Heart right ventricle (tissue), 16 donors: ENCODE measurements at regions not wholly inside any gene's neighbourhood (a gene's known extent, or its start where the extent isn't known, plus 50 kb on each side); places are given as distances from the start of the nearest gene placed in this dataset.

Source experiments
- ATAC-seq, 8 donors: fragments of 200-7000 bp; cut with Tn5 transposase; one replicate each; pipeline ENCODE4 v1.9.1; 2020; ENCODE audit warnings: mild to moderate bottlenecking in 8 of 8, moderate library complexity in 8 of 8, moderate number of reproducible peaks in 1 of 8
- DNase-seq, 2 donors: peaks; one replicate each; pipeline ENCODE4 v3.0.0-alpha.2; 2020
- H3K27ac ChIP-seq, 10 donors: fragments of 200-600 bp; sonication (generic) in 2 of 10; one replicate each; pipeline versions ENCODE4 v1.5.0 to v1.8.0; 2020 to 2022; ENCODE audit warnings: mild to moderate bottlenecking in 3 of 10
- H3K27me3 ChIP-seq, 7 donors: fragments of 200-600 bp; one replicate each; pipeline ENCODE4 v1.8.0; 2021 to 2022; ENCODE audit warnings: mild to moderate bottlenecking in 2 of 7
- H3K36me3 ChIP-seq, 9 donors: fragments of 200-600 bp; sonication (generic) in 1 of 9; one replicate each; pipeline versions ENCODE4 v1.5.0 to v1.8.0; 2020 to 2022; ENCODE audit warnings: mild to moderate bottlenecking in 2 of 9
- H3K4me1 ChIP-seq, 9 donors: fragments of 200-600 bp; sonication (generic) in 1 of 9; one replicate each; pipeline versions ENCODE4 v1.5.0 to v1.8.0; 2020 to 2022; ENCODE audit warnings: mild to moderate bottlenecking in 4 of 9
- H3K4me3 ChIP-seq, 10 donors: fragments of 200-600 bp; sonication (generic) in 2 of 10; one replicate each; pipeline versions ENCODE4 v1.5.0 to v1.8.0; 2020 to 2022; ENCODE audit warnings: mild to moderate bottlenecking in 7 of 10, moderate library complexity in 2 of 10
- H3K9me3 ChIP-seq, 11 donors: fragments of 200-600 bp in 10 of 11; sonication (generic) in 2 of 11; one replicate each; pipeline versions ENCODE4 v1.5.0 to v1.8.0; 2013 to 2022; ENCODE audit warnings: mild to moderate bottlenecking in 2 of 11, control low read depth in 1 of 11, moderate library complexity in 1 of 11
- WGBS, 2 donors: extraction: QIAGEN DNeasy Blood & Tissue Kit; methylation state at CpG; one replicate each; pipeline ENCODE4 v1.1.7; 2013; ENCODE audit warnings: inconsistent platforms in 1 of 2; 5-methylcytosine and 5-hydroxymethylcytosine counted together
- intact Hi-C, 10 donors: fragments of 100-400 bp; cut with DNase I; formaldehyde crosslinking; loops; one replicate each; pipeline versions ENCODE4 v1.11.1 to v1.14.2; 2022
- TF ChIP-seq, protein P1 (sequence below), 9 donors: fragments of 200-600 bp; sonication (generic) in 2 of 9; IDR thresholded peaks; one replicate each; pipeline versions ENCODE4 v1.5.0 to v1.8.0; 2021 to 2022; ENCODE audit warnings: antibody characterized with exemption in 9 of 9, mild to moderate bottlenecking in 5 of 9, moderate library complexity in 1 of 9
- donor health status: Arrhythmogenic right ventricular cardiomyopathy.
- donor health status: ischemic (EF 13 %, LVEDD 7.1; RV severe dilation, severe dysfunction).
- donor health status: healthy with polysubstance abuse.
- donor health status: DM: no; HTN: yes; CAD: no.
- donor health status: DM: no; HTN: no; CAD: no.
- donor health status: ischemic (EF 25% LVEDD 6.9; RV normal size, moderate dysfunction).
- donor health status: ischemic (EF 25% LVEDD 5.7; RV mildly dilated, moderate dysfunction).
- donor health status: healthy.
- donor health status: DM: yes; HTN: yes; CAD: no.
- donor health status: Ischemic cardiomyopathy.
- donor health status: ischemic (EF 35%, LVEDD 5.7; RV mildly dilated, moderate dysfunction).
- donor health status: nonischemic (EF 11% LVEDD 7.7; RV severe dilation, severe dysfunction).
- donor health status: DM: yes; HTN: yes; CAD: no.
- donor health status: PGD.
- donor health status: ischemic (EF 29% LVEDD 5.4; RV normal size, mild dysfunction).
- donor health status: nonischemic (EF 23%, LVEDD 6.1; RV moderate dilation, normal function).

- Histone ChIP-seq H3K9me3 (peaks cover 0 to 5% (median 0%) of the 10 kb centered on the region in 11 donors), H3K4me1 (no peaks in the 10 kb centered on the region), H3K27ac (no peak overlapping the region), H3K27me3 (peaks cover 0 to 7% (median 0%) of the 10 kb centered on the region in 7 donors), H3K4me3 (no peak overlapping the region), H3K36me3 (no peaks in the 10 kb centered on the region)
- 85 to 89% methylated on average over 1 of the region's 1 CpG for WGBS, 2 donors
- TF ChIP-seq, protein P1, sequence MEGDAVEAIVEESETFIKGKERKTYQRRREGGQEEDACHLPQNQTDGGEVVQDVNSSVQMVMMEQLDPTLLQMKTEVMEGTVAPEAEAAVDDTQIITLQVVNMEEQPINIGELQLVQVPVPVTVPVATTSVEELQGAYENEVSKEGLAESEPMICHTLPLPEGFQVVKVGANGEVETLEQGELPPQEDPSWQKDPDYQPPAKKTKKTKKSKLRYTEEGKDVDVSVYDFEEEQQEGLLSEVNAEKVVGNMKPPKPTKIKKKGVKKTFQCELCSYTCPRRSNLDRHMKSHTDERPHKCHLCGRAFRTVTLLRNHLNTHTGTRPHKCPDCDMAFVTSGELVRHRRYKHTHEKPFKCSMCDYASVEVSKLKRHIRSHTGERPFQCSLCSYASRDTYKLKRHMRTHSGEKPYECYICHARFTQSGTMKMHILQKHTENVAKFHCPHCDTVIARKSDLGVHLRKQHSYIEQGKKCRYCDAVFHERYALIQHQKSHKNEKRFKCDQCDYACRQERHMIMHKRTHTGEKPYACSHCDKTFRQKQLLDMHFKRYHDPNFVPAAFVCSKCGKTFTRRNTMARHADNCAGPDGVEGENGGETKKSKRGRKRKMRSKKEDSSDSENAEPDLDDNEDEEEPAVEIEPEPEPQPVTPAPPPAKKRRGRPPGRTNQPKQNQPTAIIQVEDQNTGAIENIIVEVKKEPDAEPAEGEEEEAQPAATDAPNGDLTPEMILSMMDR (IDR thresholded peaks at IDR 0.05), result no peak
- no peak for ATAC-seq
- intact Hi-C loops, result no loop called here
- no peak for DNase-seq
These were observed 50.0 kb upstream of the OPCML start for GRCh38 chr11:133582326-133582725.
